PC-9 (cell line): ENCODE measurements at regions not wholly inside any gene's neighbourhood (a gene's known extent, or its start where the extent isn't known, plus 50 kb on each side); places are given as distances from the start of the nearest gene placed in this dataset.

Experiments used
- CTCF ChIP-seq: fragments of 200-600 bp; sonication (generic); conservative IDR thresholded peaks from 2 replicates; pipeline ENCODE4 v1.6.1; 2017; ENCODE audit warnings: mixed run types, antibody characterized with exemption, mild to moderate bottlenecking, moderate library complexity
- EZH2 ChIP-seq: fragments of 200-600 bp; sonication (generic); IDR thresholded peaks from 2 replicates; pipeline ENCODE4 v1.8.0; 2017; ENCODE audit warnings: antibody characterized with exemption, low read depth

GRCh38 chr5:5726401-5726800, 303.9 kb downstream of the ICE1 start:
- TF ChIP-seq CTCF, result no peak
- no peak for TF ChIP-seq EZH2
